HG02884 (cell line): ENCODE measurements at regions not wholly inside any gene's neighbourhood (a gene's known extent, or its start where the extent isn't known, plus 50 kb on each side); places are given as distances from the start of the nearest gene placed in this dataset.
"Not testable (repeated sequence)": the region's sequence is repeated elsewhere in the genome, so short reads cannot be mapped to it uniquely, and the experiment has no call there.

Source experiments
- ATAC-seq: cut with Tn5 transposase; IDR thresholded peaks from one replicate; pipeline ENCODE4 v1.9.1; 2021; ENCODE audit warnings: mild to moderate bottlenecking, moderate library complexity; ENCODE audit not compliant: unreplicated experiment

GRCh38 chr6:145539831-145540230, 195.5 kb downstream of the EPM2A start:
- ATAC-seq, result no peak

GRCh38 chr6:145540741-145541140, 194.6 kb downstream of the EPM2A start:
- no peak for ATAC-seq

- no peak for ATAC-seq
These were observed 191.3 kb downstream of the EPM2A start for GRCh38 chr6:145544041-145544440.

- no peak for ATAC-seq
These were observed 190.8 kb downstream of the EPM2A start for GRCh38 chr6:145544514-145544913.

- ATAC-seq, result no peak
These were observed 189.1 kb downstream of the EPM2A start for GRCh38 chr6:145546265-145546664.

- ATAC-seq, result no peak
These were observed 187.6 kb downstream of the EPM2A start for GRCh38 chr6:145547594-145548335.

- no peak for ATAC-seq
These were observed 186.2 kb downstream of the EPM2A start for GRCh38 chr6:145548933-145549648.

- no peak for ATAC-seq
These were observed 184.2 kb downstream of the EPM2A start for GRCh38 chr6:145551164-145551563.

- ATAC-seq, result no peak
These were observed 180.2 kb downstream of the EPM2A start for GRCh38 chr6:145555084-145555483.

- ATAC-seq, result no peak
These were observed 177.8 kb downstream of the EPM2A start for GRCh38 chr6:145557474-145557873.

- no peak for ATAC-seq
These were observed 175.5 kb downstream of the EPM2A start for GRCh38 chr6:145559836-145560235.

- ATAC-seq, result no peak
These were observed 173.9 kb downstream of the EPM2A start for GRCh38 chr6:145561095-145562072.

GRCh38 chr6:145562771-145563615, 172.3 kb downstream of the EPM2A start:
- no peak for ATAC-seq

- ATAC-seq, result no peak
These were observed 170.8 kb downstream of the EPM2A start for GRCh38 chr6:145564553-145564952.

- no peak for ATAC-seq
These were observed 167.6 kb downstream of the EPM2A start for GRCh38 chr6:145567684-145568252.

- ATAC-seq, result no peak
These were observed 166.2 kb downstream of the EPM2A start for GRCh38 chr6:145569140-145569539.

GRCh38 chr6:145570336-145570735, 165.0 kb downstream of the EPM2A start:
- not testable (repeated sequence) for ATAC-seq

GRCh38 chr6:145574269-145574668, 161.1 kb downstream of the EPM2A start:
- not testable (repeated sequence) for ATAC-seq
